Hepatocyte (in vitro differentiated cells): ENCODE measurements at regions not wholly inside any gene's neighbourhood (a gene's known extent, or its start where the extent isn't known, plus 50 kb on each side); places are given as distances from the start of the nearest gene placed in this dataset.

Experiments
- EZH2 ChIP-seq: fragments of 200-600 bp; sonication (generic); IDR thresholded peaks from 2 replicates; pipeline ENCODE4 v1.6.1; 2016; ENCODE audit warnings: antibody characterized with exemption, mild to moderate bottlenecking, borderline replicate concordance
- EZH2phosphoT487 ChIP-seq: fragments of 200-600 bp; sonication (generic); IDR thresholded peaks from one replicate; pipeline ENCODE4 v1.6.1; 2018; ENCODE audit warnings: antibody characterized with exemption, mild to moderate bottlenecking, low read depth, moderate library complexity; ENCODE audit not compliant: unreplicated experiment, severe bottlenecking
- TF ChIP-seq, protein P1 (sequence below): fragments of 200-600 bp; sonication (generic); IDR thresholded peaks from 2 replicates; pipeline ENCODE4 v1.5.1; 2016; ENCODE audit warnings: antibody characterized with exemption, mild to moderate bottlenecking; ENCODE audit not compliant: poor library complexity

- TF ChIP-seq EZH2 (no peak), EZH2phosphoT487 (no peak)
- TF ChIP-seq, protein P1, sequence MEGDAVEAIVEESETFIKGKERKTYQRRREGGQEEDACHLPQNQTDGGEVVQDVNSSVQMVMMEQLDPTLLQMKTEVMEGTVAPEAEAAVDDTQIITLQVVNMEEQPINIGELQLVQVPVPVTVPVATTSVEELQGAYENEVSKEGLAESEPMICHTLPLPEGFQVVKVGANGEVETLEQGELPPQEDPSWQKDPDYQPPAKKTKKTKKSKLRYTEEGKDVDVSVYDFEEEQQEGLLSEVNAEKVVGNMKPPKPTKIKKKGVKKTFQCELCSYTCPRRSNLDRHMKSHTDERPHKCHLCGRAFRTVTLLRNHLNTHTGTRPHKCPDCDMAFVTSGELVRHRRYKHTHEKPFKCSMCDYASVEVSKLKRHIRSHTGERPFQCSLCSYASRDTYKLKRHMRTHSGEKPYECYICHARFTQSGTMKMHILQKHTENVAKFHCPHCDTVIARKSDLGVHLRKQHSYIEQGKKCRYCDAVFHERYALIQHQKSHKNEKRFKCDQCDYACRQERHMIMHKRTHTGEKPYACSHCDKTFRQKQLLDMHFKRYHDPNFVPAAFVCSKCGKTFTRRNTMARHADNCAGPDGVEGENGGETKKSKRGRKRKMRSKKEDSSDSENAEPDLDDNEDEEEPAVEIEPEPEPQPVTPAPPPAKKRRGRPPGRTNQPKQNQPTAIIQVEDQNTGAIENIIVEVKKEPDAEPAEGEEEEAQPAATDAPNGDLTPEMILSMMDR: no peak
Observed at GRCh38 chr18:37769826-37770225, 204.2 kb upstream of the CELF4 start.
